ENCODE measurements at regions not wholly inside any gene's neighbourhood (a gene's known extent, or its start where the extent isn't known, plus 50 kb on each side); places are given as distances from the start of the nearest gene placed in this dataset.

DNA sequence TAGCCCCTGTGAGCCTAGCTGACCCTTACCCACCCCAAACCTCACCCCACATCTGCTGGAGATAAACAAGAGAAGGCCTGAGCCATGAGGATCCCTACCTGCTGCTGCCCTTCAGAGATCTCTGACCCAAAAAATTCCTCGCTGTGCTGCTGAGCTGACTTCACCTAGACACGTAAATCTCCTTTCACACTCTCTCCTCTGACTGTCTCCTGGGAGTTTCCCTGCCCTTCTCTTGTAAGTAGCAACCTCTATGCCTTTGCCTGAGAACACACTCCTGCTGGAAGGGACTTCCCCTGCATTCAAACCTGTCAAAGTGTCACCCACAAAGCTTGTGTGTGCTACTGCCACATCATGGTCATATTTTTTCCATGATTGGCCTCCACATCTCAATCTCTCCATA lies 134.2 kb upstream of the NOL4 start:
- TF ChIP-seq, protein P1, sequence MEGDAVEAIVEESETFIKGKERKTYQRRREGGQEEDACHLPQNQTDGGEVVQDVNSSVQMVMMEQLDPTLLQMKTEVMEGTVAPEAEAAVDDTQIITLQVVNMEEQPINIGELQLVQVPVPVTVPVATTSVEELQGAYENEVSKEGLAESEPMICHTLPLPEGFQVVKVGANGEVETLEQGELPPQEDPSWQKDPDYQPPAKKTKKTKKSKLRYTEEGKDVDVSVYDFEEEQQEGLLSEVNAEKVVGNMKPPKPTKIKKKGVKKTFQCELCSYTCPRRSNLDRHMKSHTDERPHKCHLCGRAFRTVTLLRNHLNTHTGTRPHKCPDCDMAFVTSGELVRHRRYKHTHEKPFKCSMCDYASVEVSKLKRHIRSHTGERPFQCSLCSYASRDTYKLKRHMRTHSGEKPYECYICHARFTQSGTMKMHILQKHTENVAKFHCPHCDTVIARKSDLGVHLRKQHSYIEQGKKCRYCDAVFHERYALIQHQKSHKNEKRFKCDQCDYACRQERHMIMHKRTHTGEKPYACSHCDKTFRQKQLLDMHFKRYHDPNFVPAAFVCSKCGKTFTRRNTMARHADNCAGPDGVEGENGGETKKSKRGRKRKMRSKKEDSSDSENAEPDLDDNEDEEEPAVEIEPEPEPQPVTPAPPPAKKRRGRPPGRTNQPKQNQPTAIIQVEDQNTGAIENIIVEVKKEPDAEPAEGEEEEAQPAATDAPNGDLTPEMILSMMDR (IDR thresholded peaks at IDR 0.05): no peak
- TF ChIP-seq POLR2A (IDR thresholded peaks at IDR 0.05): no peak
